ENCODE measurements at regions not wholly inside any gene's neighbourhood (a gene's known extent, or its start where the extent isn't known, plus 50 kb on each side); places are given as distances from the start of the nearest gene placed in this dataset.

- no peak for DNase-seq
Measured at GRCh38 chr6:88220493-88220892, 54.3 kb upstream of the CNR1 start.

- no peak for DNase-seq
Measured at GRCh38 chr6:88216182-88216581, 50.0 kb upstream of the CNR1 start.
